Neuron (in vitro differentiated cells): ENCODE measurements at regions not wholly inside any gene's neighbourhood (a gene's known extent, or its start where the extent isn't known, plus 50 kb on each side); places are given as distances from the start of the nearest gene placed in this dataset.

Source experiments
- H2AFZ ChIP-seq: one replicate; pipeline ENCODE4 v1.6.1; 2013; ENCODE audit warnings: low read depth, mild to moderate bottlenecking, inconsistent platforms, low read length, moderate library complexity
- H3K27me3 ChIP-seq: one replicate; pipeline ENCODE4 v1.6.1; 2013; ENCODE audit warnings: low read length; ENCODE audit not compliant: insufficient read depth
- H3K36me3 ChIP-seq: one replicate; pipeline ENCODE4 v1.6.1; 2013; ENCODE audit warnings: low read length; ENCODE audit not compliant: insufficient read depth
- H3K4me1 ChIP-seq: one replicate; pipeline ENCODE4 v1.6.1; 2013; ENCODE audit warnings: low read length; ENCODE audit not compliant: insufficient read depth
- H3K4me3 ChIP-seq: 2 replicates; pipeline ENCODE4 v1.5.1; 2013; ENCODE audit warnings: mild to moderate bottlenecking, low read length, moderate library complexity
- H3K9me3 ChIP-seq: one replicate; pipeline ENCODE4 v1.6.1; 2013; ENCODE audit warnings: low read length

DNA sequence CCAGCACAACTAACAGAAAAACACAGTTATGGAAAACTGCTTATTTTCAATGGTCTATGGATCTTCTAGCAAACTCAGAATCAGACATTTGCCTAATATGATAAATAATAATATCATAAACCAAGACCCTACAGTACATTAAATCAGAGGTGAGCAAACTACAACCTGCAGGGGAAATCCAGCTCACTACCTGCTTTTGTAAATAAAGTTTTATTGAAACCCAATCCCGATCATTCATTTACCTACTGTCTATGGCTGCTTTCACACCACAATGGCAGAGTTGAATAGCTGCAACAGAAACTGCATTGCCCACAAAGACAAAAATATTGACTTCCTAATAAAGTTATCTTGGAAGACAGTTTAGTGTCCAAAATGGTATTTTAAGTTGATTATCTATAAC is 108.5 kb downstream of the ELAPOR2 start:
- Histone ChIP-seq H3K9me3 (peaks cover 1% of the 10 kb centered on the region), H3K4me3 (no peak overlapping the region), H2AFZ (no peak overlapping the region), H3K36me3 (no peaks in the 10 kb centered on the region), H3K4me1 (no peaks in the 10 kb centered on the region), H3K27me3 (no peaks in the 10 kb centered on the region)

DNA sequence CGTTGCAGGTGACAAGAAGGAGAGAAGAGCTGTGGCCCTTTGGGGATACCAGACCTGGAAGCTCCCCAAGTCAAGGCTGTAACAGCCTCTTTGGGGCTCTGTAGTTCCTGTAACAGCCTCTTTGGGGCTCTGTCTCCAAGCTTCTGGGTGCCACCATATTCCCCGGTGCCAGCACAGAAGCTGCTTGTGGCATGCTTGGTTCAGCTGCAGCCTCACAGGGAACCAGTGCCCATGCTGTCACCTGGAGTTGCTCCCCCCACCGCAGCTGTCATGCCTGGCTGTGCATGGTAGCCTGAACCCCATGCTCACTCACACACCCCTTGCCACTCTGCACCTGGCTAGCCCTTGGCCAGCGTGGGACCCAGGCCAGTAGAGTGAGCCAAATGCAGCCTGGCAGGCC is 109.1 kb downstream of the ELAPOR2 start:
- no peak overlapping the region for H3K4me3 ChIP-seq
- peaks cover 1% of the 10 kb centered on the region for H3K9me3 ChIP-seq
- no peaks in the 10 kb centered on the region for H3K27me3 ChIP-seq
- no peak overlapping the region for H2AFZ ChIP-seq
- no peaks in the 10 kb centered on the region for H3K36me3 ChIP-seq
- H3K4me1 ChIP-seq = no peaks in the 10 kb centered on the region

DNA sequence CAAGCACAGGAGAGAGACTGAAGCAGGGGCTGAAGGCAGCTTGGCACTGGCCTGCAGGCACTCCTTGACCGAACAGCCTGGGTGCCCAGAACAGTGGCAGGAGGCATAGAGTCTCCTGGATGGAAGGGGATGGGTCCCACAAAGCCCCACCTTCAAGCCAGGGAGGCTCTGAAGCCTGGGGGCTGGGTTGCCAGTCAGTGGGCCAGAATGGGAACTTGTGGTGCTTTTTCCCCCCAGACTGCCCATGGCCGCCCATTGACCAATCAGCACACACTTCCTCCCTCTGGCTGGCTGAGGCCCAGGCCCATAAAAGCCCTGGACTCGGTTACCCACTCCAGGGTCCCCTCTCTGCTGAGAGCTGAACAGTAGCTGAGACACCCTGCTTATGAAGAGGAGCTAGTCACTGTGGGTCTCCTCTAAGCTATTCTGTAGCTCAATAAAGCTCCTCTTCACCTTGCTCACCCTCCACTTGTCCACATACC is 109.6 kb downstream of the ELAPOR2 start:
- H3K4me3 ChIP-seq = no peak overlapping the region
- H2AFZ ChIP-seq = no peak overlapping the region
- no peaks in the 10 kb centered on the region for H3K4me1 ChIP-seq
- no peaks in the 10 kb centered on the region for H3K36me3 ChIP-seq
- peaks cover 1% of the 10 kb centered on the region for H3K9me3 ChIP-seq
- H3K27me3 ChIP-seq = no peaks in the 10 kb centered on the region

DNA sequence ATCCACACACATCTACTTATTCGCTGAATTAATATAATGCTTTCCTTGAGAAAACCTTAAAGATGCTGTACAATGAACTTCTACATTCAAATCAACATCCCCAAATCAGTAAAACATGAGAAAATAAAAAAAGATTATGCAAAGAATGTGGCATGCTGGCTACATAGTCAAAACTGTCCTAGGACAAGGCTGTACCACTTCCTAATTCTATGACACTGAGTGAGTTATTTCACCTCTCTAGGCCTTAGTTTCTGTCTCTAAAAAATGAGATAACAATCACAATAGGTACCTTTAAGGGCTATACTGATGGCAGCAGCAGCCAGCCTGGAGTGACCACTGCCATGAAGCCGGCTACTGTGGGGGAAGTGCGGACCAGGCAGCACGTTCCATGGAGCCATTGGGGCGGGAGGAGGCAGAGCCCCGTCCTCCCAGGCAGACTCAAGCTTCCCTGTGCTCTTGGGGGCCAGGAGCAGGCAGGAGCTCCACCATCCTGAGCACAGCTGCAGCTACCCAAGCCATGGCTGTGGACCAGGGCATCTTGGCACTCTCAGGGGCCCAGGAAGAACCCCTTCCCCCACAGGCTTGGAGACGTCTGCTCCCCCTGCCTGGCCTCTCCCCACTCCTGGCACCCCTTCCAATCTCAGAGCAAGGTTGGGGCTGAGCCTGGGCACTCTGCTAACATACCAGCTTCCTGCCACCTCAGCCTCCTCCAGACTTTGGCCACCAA is 110.2 kb downstream of the ELAPOR2 start:
- no peaks in the 10 kb centered on the region for H3K4me1 ChIP-seq
- H3K36me3 ChIP-seq = no peaks in the 10 kb centered on the region
- no peaks in the 10 kb centered on the region for H3K27me3 ChIP-seq
- no peak overlapping the region for H2AFZ ChIP-seq
- no peak overlapping the region for H3K4me3 ChIP-seq
- H3K9me3 ChIP-seq = peaks cover 1% of the 10 kb centered on the region

DNA sequence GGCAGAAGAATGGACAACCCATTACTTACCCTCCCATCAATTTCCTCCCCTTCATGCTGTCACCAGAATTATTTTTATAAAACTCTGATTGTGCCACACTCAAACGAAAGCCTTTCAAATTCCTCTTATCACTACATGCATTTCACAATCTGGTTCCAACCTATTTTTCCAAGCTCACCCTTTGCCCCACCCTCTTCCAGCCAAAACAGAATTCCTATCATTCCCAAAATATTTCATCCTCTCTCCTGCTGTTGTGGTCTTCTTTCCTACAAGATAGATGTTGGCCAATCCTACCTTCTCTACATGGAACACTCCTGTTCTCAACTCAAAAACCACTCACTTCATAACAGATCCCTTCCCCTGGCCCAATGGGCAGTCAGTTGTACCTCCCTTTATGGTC is 111.5 kb downstream of the ELAPOR2 start:
- H3K27me3 ChIP-seq = no peaks in the 10 kb centered on the region
- H3K9me3 ChIP-seq = peaks cover 1% of the 10 kb centered on the region
- no peak overlapping the region for H2AFZ ChIP-seq
- H3K4me1 ChIP-seq = no peaks in the 10 kb centered on the region
- no peak overlapping the region for H3K4me3 ChIP-seq
- H3K36me3 ChIP-seq = no peaks in the 10 kb centered on the region

DNA sequence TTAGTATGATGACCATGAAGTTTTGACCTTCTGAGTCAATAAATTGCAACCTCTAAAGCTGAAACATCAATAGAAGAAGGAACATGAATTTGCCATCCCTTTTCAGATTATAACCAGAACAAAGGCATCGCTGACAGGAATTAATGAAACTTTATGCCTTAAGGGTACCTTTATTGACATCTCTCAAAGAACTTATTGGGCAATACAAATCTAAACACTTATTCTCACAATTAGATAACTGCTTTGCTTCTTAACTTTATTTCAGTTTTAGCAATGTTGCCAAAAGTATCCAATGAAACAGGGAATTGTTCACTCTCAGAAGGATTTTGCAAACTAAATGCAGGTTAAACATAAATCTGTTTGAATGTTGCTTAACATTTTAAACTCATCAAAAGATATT is 116.0 kb downstream of the ELAPOR2 start:
- Histone ChIP-seq H3K4me3 (no peak overlapping the region), H3K9me3 (no peaks in the 10 kb centered on the region), H3K4me1 (peaks cover 3% of the 10 kb centered on the region), H3K36me3 (no peaks in the 10 kb centered on the region), H2AFZ (no peak overlapping the region), H3K27me3 (no peaks in the 10 kb centered on the region)

DNA sequence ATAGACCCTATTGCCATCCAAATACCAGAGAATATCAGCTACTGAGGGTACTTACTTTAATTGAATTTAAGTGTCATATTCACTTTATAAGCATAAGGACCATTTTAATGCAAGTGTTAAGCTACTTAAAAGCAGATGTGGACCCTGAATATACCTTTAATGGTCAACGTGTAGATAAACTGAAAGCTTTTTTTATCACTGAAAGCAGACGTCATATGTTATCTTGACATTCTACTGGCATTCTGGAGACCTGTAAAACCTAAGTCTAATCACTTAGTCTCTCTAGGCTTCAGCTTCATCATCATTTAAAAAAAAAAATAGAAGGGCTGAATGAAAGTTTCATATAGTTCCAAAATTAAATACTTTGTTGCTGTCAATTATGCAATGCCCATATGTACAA is 116.5 kb downstream of the ELAPOR2 start:
- Histone ChIP-seq H3K4me1 (peaks cover 3% of the 10 kb centered on the region), H2AFZ (no peak overlapping the region), H3K36me3 (peaks cover 1% of the 10 kb centered on the region), H3K9me3 (no peaks in the 10 kb centered on the region), H3K27me3 (no peaks in the 10 kb centered on the region), H3K4me3 (no peak overlapping the region)

DNA sequence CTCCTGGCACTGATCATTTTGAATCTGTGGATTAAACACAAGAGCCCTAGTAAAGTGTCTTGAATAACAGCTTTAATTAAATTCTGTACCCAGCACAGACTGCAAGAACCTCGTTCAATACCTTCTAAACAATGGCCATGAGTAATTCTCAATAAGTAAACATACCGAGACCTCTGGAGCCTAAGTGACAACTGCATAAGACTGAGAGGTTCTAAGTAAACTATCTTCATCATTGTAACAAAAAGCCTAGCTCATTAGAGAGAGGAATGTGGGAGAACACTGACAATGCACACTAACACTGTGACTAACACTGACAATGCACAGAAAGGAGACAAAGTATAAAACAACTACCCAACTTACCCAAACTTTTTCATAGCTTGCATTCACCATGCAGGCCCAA is 117.4 kb downstream of the ELAPOR2 start:
- H3K4me3 ChIP-seq = no peak overlapping the region
- no peaks in the 10 kb centered on the region for H3K27me3 ChIP-seq
- H3K9me3 ChIP-seq = no peaks in the 10 kb centered on the region
- peaks cover 3% of the 10 kb centered on the region for H3K36me3 ChIP-seq
- no peak overlapping the region for H2AFZ ChIP-seq
- H3K4me1 ChIP-seq = peaks cover 3% of the 10 kb centered on the region

DNA sequence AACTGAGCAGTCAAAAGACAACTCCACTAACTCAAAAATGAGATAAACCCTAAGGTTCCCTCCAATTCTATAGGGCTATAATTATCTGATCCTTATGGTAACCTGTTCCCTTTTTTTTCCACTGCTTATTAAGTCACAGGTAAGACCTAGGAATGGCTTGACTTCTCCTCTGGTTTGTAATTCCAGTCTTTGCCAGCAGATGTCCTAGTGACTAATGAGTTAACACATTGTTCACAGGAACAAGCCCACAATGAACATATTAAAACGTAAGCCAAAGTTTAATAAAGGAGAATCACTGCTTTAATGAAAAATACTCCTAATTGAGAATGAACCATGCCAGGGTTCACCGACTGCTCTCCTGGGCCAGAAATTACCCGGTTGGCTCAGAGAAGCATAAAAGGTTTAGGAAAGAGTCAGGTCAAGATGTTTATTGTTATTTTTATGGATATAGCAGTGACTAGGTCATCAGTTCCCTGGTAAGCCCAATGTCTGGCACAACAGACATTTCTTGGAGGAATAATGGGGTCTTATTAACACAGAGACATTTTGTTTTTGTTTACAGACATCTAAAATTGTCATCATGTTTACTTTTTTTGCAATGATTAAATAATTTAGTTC is 120.1 kb downstream of the ELAPOR2 start:
- peaks cover 3% of the 10 kb centered on the region for H3K4me1 ChIP-seq
- no peaks in the 10 kb centered on the region for H3K27me3 ChIP-seq
- H3K4me3 ChIP-seq = no peak overlapping the region
- H2AFZ ChIP-seq = no peak overlapping the region
- H3K36me3 ChIP-seq = peaks cover 3% of the 10 kb centered on the region
- no peaks in the 10 kb centered on the region for H3K9me3 ChIP-seq

DNA sequence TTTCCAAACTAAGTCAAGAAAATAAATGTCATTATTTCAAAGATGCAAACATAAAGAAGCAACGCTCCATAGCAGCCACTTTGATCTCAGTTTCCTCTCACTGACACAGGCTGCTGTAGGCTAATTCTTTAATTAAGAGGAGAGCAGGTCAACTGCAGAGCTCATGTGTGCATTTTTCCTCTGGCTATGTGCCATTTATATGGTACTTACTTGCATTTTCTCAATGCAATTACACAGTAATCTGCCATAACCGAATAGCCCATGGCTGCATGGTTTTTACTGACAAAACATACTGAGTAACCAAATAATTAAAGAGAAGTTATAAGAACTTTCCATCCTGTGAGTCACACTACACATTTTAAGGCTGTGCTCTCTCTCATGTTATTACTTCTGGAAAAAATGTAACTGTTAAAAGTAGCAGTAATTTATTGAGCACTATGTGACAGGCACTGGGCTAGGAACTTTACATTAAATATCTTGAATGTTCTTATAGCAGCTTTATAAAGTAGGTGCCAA is 122.0 kb downstream of the ELAPOR2 start:
- Histone ChIP-seq H3K9me3 (no peaks in the 10 kb centered on the region), H2AFZ (no peak overlapping the region), H3K4me1 (peaks cover 6% of the 10 kb centered on the region), H3K4me3 (no peak overlapping the region), H3K27me3 (no peaks in the 10 kb centered on the region), H3K36me3 (peaks cover 3% of the 10 kb centered on the region)

DNA sequence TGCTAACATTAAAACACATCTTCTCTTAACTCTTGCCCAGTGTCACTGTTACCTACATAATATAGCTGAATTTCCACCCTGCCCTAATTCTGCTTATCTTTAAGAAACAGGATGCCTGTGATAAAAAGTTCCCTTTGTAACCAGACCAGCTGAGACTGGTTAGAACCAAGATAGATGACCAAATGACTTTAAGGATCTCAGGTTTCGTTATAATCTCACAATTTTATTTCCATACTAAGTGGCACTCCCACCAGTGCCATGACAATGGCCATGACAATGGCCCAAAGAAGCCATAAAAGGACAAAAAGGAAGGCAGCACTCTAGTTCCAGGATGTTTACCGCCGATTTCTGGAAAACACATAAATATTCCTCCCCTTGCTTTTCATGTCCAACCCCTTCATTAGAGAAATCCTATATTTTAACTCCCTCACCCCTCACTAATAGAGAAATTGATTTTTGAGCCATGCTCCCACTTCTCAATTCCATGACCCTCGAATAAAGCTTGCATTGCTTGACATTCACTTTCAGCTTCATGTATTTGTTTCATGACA is 126.1 kb downstream of the ELAPOR2 start:
- no peaks in the 10 kb centered on the region for H3K27me3 ChIP-seq
- peaks cover 6% of the 10 kb centered on the region for H3K36me3 ChIP-seq
- H3K4me1 ChIP-seq = peaks cover 3% of the 10 kb centered on the region
- no peak overlapping the region for H2AFZ ChIP-seq
- H3K4me3 ChIP-seq = no peak overlapping the region
- H3K9me3 ChIP-seq = no peaks in the 10 kb centered on the region

DNA sequence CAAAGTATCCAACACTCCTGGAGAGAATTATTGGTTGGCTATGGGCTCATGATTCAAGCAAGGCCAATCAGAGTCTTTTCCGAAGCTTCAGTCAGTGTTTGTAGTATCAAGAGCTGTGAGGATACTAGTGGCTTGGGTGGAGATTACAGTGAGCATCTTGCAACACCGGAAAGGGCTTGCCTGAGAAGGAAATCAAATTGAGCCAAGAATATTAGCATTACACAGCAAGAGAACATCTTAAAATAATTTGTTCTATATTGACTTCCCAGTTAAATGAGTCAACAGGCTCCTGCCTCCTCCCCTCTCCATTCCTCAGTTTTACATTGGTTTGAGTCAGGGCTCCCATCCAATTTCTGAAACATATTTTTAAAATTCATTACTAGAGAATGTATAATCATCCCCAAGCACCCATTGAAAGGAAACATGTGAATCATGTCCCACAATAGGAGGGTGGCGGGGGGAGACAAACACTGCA is 127.4 kb downstream of the ELAPOR2 start:
- peaks cover 3% of the 10 kb centered on the region for H3K36me3 ChIP-seq

DNA sequence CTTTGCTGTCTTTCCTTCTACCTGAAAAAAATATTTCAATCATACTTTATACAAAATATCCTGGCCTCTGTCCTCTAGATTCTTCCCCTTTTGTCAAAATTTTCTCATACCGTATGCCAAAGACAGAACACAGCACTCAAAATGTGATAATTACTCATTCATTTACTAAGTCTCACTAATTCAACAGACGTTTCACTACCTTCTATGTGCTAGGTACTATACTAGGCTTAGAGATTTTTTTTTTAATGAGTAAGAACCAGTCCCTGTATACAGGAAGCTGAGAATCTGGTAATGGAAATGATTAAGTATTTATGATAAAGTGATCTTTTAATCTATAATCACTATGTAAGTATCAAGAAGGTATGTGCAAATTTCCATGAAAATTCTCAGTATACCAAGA is 128.0 kb downstream of the ELAPOR2 start:
- Histone ChIP-seq H3K4me1 (peaks cover 3% of the 10 kb centered on the region), H3K4me3 (no peak overlapping the region), H3K9me3 (no peaks in the 10 kb centered on the region), H3K36me3 (peaks cover 3% of the 10 kb centered on the region), H3K27me3 (no peaks in the 10 kb centered on the region), H2AFZ (no peak overlapping the region)

More for the DNA sequence above, 127.4 kb downstream of the ELAPOR2 start:
- Histone ChIP-seq H2AFZ (no peak overlapping the region), H3K4me3 (no peak overlapping the region), H3K27me3 (no peaks in the 10 kb centered on the region), H3K4me1 (peaks cover 3% of the 10 kb centered on the region), H3K9me3 (no peaks in the 10 kb centered on the region)
